K562 (cell line): ENCODE measurements at regions not wholly inside any gene's neighbourhood (a gene's known extent, or its start where the extent isn't known, plus 50 kb on each side); places are given as distances from the start of the nearest gene placed in this dataset.

ENCODE experiments used
- ATAC-seq: fragments of 200-7000 bp; cut with Tn5 transposase; 3 replicates; pipeline ENCODE4 v1.9.1; 2020; ENCODE audit warnings: moderate library complexity
- BruUV-seq: library from RNA; stranded (reverse); fragments of 400-500 nt; replicated peaks from 2 replicates; lab custom pipeline; 2021; lab: Mats Ljungman, UMichigan
- CTCF ChIA-PET: fragments of 300-600 bp; formaldehyde crosslinking; extraction: SDS; loops from one replicate; lab custom pipeline; 2021; ENCODE audit warnings: low intra/inter-chr PET ratio; lab: Yijun Ruan, JAX
- POLR2A ChIA-PET: fragments of 300-600, 350-650 bp; sonication (Branson Sonifier 250); formaldehyde crosslinking; extraction: SDS; loops from one replicate; lab custom pipeline; 2021; ENCODE audit warnings: antibody characterized with exemption, inconsistent platforms; lab: Yijun Ruan, JAX
- DNase-seq, 4 experiments: peaks; one replicate each; pipeline versions ENCODE4 v3.0.0 to v3.0.0-alpha.2; 2011 to 2018; ENCODE audit warnings: low spot score in 3 of 4, mixed read lengths in 3 of 4; ENCODE audit errors: extremely low read depth in 1 of 4
- FAIRE-seq: peaks from 2 replicates; lab custom pipeline; 2011; peaks lifted over from hg19 to GRCh38; lab: Jason Lieb, UNC
- H2AFZ ChIP-seq: 2 replicates; pipeline ENCODE4 v1.6.0; 2011; ENCODE audit warnings: low read depth, low read length, control low read depth, inconsistent platforms
- H3K27ac ChIP-seq: fragments of 200-600 bp; 3 replicates; pipeline ENCODE4 v1.8.0; 2011; ENCODE audit warnings: low read depth, mild to moderate bottlenecking, control low read depth, inconsistent platforms, low read length, moderate library complexity, mixed read lengths; ENCODE audit errors: extremely low read depth
- H3K27me3 ChIP-seq, 2 experiments: fragments of 300-600 bp in 1 of 2; 2 replicates in 1 of 2; 3 replicates in 1 of 2; pipeline versions ENCODE4 v1.6.0 to v1.8.0; 2011; ENCODE audit warnings: inconsistent platforms in 2 of 2, low read length in 2 of 2, mild to moderate bottlenecking in 1 of 2, mixed read lengths in 1 of 2, moderate library complexity in 1 of 2; ENCODE audit not compliant: control insufficient read depth in 2 of 2, insufficient read depth in 2 of 2
- H3K36me3 ChIP-seq: fragments of 300-600 bp; 3 replicates; pipeline ENCODE4 v1.8.0; 2011; ENCODE audit warnings: mild to moderate bottlenecking, low read length, inconsistent platforms; ENCODE audit not compliant: control insufficient read depth, insufficient read depth
- H3K4me1 ChIP-seq, 2 experiments: fragments of 200-600 bp in 1 of 2; replicated peaks in 1 of 2; 2 replicates in 1 of 2; 3 replicates in 1 of 2; pipeline versions ENCODE4 v1.5.1 to v1.8.0; 2011; ENCODE audit warnings: inconsistent platforms in 2 of 2, low read length in 2 of 2, mild to moderate bottlenecking in 1 of 2, mixed read lengths in 1 of 2, moderate library complexity in 1 of 2; ENCODE audit not compliant: control insufficient read depth in 2 of 2, insufficient read depth in 2 of 2
- H3K4me2 ChIP-seq: 2 replicates; pipeline ENCODE4 v1.6.1; 2011; ENCODE audit warnings: low read length, control low read depth, inconsistent platforms, mixed read lengths; ENCODE audit not compliant: insufficient read depth
- H3K4me3 ChIP-seq: fragments of 200-600 bp; sonication (generic), shearing (Covaris generic); 2 replicates; pipeline ENCODE4 v1.5.1; 2016; ENCODE audit warnings: control low read depth, inconsistent platforms
- H3K79me2 ChIP-seq: fragments of 200-600 bp; 3 replicates; pipeline ENCODE4 v1.8.0; 2011; ENCODE audit warnings: low read length, inconsistent platforms; ENCODE audit not compliant: control insufficient read depth, insufficient read depth
- H3K9ac ChIP-seq, 2 experiments: 2 replicates each; pipeline versions ENCODE4 v1.6.0 to v1.6.1; 2011; ENCODE audit warnings: low read depth in 2 of 2, low read length in 2 of 2, control low read depth in 1 of 2, inconsistent platforms in 1 of 2, mild to moderate bottlenecking in 1 of 2, mixed read lengths in 1 of 2; ENCODE audit not compliant: insufficient read depth in 1 of 2
- H3K9me1 ChIP-seq: one replicate; pipeline ENCODE4 v1.6.0; 2011; ENCODE audit warnings: inconsistent platforms, mild to moderate bottlenecking, low read length, moderate library complexity; ENCODE audit not compliant: control insufficient read depth, insufficient read depth
- H3K9me3 ChIP-seq: replicated peaks from 2 replicates; pipeline ENCODE4 v1.5.1; 2011; ENCODE audit warnings: low read depth, low read length, inconsistent platforms; ENCODE audit not compliant: control insufficient read depth, insufficient read depth
- H4K20me1 ChIP-seq: replicated peaks from 2 replicates; pipeline ENCODE4 v1.6.1; 2011; ENCODE audit warnings: low read length, inconsistent platforms, mixed read lengths; ENCODE audit not compliant: control insufficient read depth, insufficient read depth
- ARID1B ChIP-seq: fragments of 450-650 bp; IDR thresholded peaks from 2 replicates; pipeline ENCODE4 v1.6.1; 2016; ENCODE audit warnings: antibody characterized with exemption, mild to moderate bottlenecking, inconsistent platforms
- CEBPG ChIP-seq, 3 experiments: fragments of 200-800 bp in 1 of 3; sonication (Bioruptor generic) in 1 of 3; sonication (generic) in 1 of 3; formaldehyde crosslinking in 1 of 3; IDR thresholded peaks in 2 of 3; conservative IDR thresholded peaks in 1 of 3; 2 replicates each; pipeline versions ENCODE4 v1.6.1 to v1.8.0; 2016 to 2022; ENCODE audit warnings: missing compliant biosample characterization in 2 of 3, missing genetic modification characterization in 2 of 3, mild to moderate bottlenecking in 1 of 3, missing genetic modification reagents in 1 of 3
- FOSL1 ChIP-seq: fragments of 200-800 bp; sonication (Bioruptor generic); conservative IDR thresholded peaks from 2 replicates; pipeline ENCODE4 v1.6.1; 2016; ENCODE audit warnings: missing genetic modification characterization, missing compliant biosample characterization
- FOXA3 ChIP-seq, 2 experiments: fragments of 450-650 bp in 1 of 2; sonication (generic) in 1 of 2; formaldehyde crosslinking; IDR thresholded peaks in 1 of 2; conservative IDR thresholded peaks in 1 of 2; 2 replicates each; pipeline versions ENCODE4 v1.4.0 to v1.8.0; 2020 to 2022; ENCODE audit warnings: mild to moderate bottlenecking in 2 of 2, missing genetic modification reagents in 1 of 2
- GABPB1 ChIP-seq: sonication (generic); formaldehyde crosslinking; IDR thresholded peaks from 2 replicates; pipeline ENCODE4 v1.8.0; 2022; ENCODE audit warnings: mild to moderate bottlenecking, missing genetic modification reagents
- JUND ChIP-seq, 2 experiments: IDR thresholded peaks; 2 replicates in 1 of 2; 3 replicates in 1 of 2; pipeline ENCODE4 v1.6.1; 2011; ENCODE audit warnings: borderline replicate concordance in 2 of 2, low read depth in 2 of 2, low read length in 2 of 2, improper control_type of control experiment in 1 of 2, missing biosample characterization in 1 of 2, missing genetic modification characterization in 1 of 2, missing genetic modification reagents in 1 of 2
- MIER1 ChIP-seq: fragments of 450-650 bp; IDR thresholded peaks from 2 replicates; pipeline ENCODE4 v1.6.1; 2016; ENCODE audit warnings: antibody characterized with exemption, mild to moderate bottlenecking, low read depth
- TCF3 ChIP-seq: sonication (generic); formaldehyde crosslinking; IDR thresholded peaks from 2 replicates; pipeline ENCODE4 v1.4.0; 2020; ENCODE audit warnings: mild to moderate bottlenecking, missing genetic modification reagents
- ZFP36 ChIP-seq: fragments of 150-350 bp; IDR thresholded peaks from 2 replicates; pipeline ENCODE4 v1.6.1; 2018; ENCODE audit warnings: low read length, low read depth; ENCODE audit not compliant: partially characterized antibody
- ZNF124 ChIP-seq: sonication (generic); formaldehyde crosslinking; IDR thresholded peaks from 2 replicates; pipeline ENCODE4 v1.8.1; 2022; ENCODE audit warnings: missing genetic modification reagents
- WGBS: fragments of 100-300 bp; shearing (Covaris generic); methylation state at CpG from one replicate; pipeline ENCODE4 v1.1.6; 2016; ENCODE audit warnings: low coverage, mixed read lengths; ENCODE audit not compliant: insufficient coverage; ENCODE audit errors: missing lambda C conversion rate; 5-methylcytosine and 5-hydroxymethylcytosine counted together
- in situ Hi-C: fragments of 300-500 bp; cut with MboI; formaldehyde crosslinking; loops from 4 replicates; pipeline ENCODE4 v1.15.0; 2018; ENCODE audit warnings: inconsistent platforms, mixed read lengths
- intact Hi-C: fragments of 100-400 bp; cut with micrococcal nuclease; formaldehyde crosslinking; loops from 2 replicates; pipeline ENCODE4 v1.14.2; 2022
- TF ChIP-seq, protein P1 (sequence below): sonication (generic); formaldehyde crosslinking; IDR thresholded peaks from 2 replicates; pipeline ENCODE4 v1.8.0; 2022; ENCODE audit warnings: mild to moderate bottlenecking, missing genetic modification reagents
- TF ChIP-seq, protein P2 (sequence below): IDR thresholded peaks from 2 replicates; pipeline ENCODE4 v1.6.1; 2012; ENCODE audit warnings: low read depth, low read length, improper control_type of control experiment, borderline replicate concordance
- TF ChIP-seq, protein P3 (sequence below): fragments of 250-450 bp; sonication (Bioruptor Pico); IDR thresholded peaks from 2 replicates; pipeline ENCODE4 v1.8.0; 2021; ENCODE audit warnings: moderate library complexity, mild to moderate bottlenecking, inconsistent platforms
- TF ChIP-seq, protein P4 (sequence below): fragments of 250-450 bp; sonication (Bioruptor Pico); IDR thresholded peaks from 2 replicates; pipeline ENCODE4 v1.9.0; 2021; ENCODE audit warnings: mild to moderate bottlenecking

DNA sequence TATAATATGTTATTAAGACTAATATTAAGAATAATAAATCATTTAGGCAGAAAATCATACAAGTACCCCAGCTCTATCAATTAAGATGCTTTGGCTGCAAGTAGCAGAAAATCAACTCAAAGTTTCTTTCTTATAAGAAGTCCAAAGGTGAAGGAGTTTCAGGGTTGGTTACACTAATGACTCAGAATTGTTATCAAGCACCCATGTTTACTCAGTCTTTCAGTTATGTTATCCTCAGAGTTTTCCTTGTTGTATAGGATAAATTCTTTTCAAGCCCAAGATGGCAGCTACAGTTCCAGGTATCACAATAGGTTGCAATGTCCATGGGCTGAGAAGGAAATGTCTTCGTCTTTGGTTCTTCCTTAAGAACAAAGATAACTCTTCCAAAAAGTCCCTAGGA is 163.6 kb downstream of the TNFSF18 start:
- no peak for DNase-seq
- H4K20me1 ChIP-seq: no peaks in the 10 kb centered on the region
- no peaks in the 10 kb centered on the region for H3K79me2 ChIP-seq
- H3K9me3 ChIP-seq: no peaks in the 10 kb centered on the region
- H3K27me3 ChIP-seq: no peaks in the 10 kb centered on the region
- no peak overlapping the region for H3K4me3 ChIP-seq
- H2AFZ ChIP-seq: no peak overlapping the region
- H3K9ac ChIP-seq: no peak overlapping the region
- in situ Hi-C loops (no loop called here), intact Hi-C loops (no loop called here)
- no peaks in the 10 kb centered on the region for H3K9me1 ChIP-seq
- H3K27ac ChIP-seq: no peak overlapping the region
- FAIRE-seq: no peak
- WGBS: 0% methylated on average over 1 of the region's 1 CpG
- no TSS peak for BruUV-seq
- ATAC-seq: no peak
- H3K4me1 ChIP-seq: no peaks in the 10 kb centered on the region; a peak in 1 of 5 replicates
- TF ChIP-seq FOXA3 (CRISPR knock-in tag; conservative IDR thresholded peaks at IDR 0.05 in 1 of 2, IDR thresholded peaks at IDR 0.05 in 1 of 2) (peak; percentile 18 to 95; a peak in 2 of 4 replicates), GABPB1 (CRISPR knock-in tag) (no peak), FOSL1 (peak; percentile 87), JUND (IDR thresholded peaks at IDR 0.05; ENCODE audit: borderline replicate concordance, low read depth, low read length) (peak; percentile 66), JUND (tag; IDR thresholded peaks at IDR 0.05; ENCODE audit: borderline replicate concordance, low read depth, low read length) (peak; percentile 41; the same call in 1 of the 3 replicates), MIER1 (no peak), CEBPG (CRISPR knock-in tag; IDR thresholded peaks at IDR 0.05) (no peak), CEBPG (tag; conservative IDR thresholded peaks at IDR 0.05 in 1 of 2, IDR thresholded peaks at IDR 0.05 in 1 of 2) (no peak), ARID1B (peak; percentile 52; the same call in 1 of the 2 replicates), ZNF124 (CRISPR knock-in tag) (no peak), ZFP36 (no peak), TCF3 (CRISPR knock-in tag) (peak; percentile 46; the same call in 1 of the 2 replicates)
- TF ChIP-seq, protein P1, sequence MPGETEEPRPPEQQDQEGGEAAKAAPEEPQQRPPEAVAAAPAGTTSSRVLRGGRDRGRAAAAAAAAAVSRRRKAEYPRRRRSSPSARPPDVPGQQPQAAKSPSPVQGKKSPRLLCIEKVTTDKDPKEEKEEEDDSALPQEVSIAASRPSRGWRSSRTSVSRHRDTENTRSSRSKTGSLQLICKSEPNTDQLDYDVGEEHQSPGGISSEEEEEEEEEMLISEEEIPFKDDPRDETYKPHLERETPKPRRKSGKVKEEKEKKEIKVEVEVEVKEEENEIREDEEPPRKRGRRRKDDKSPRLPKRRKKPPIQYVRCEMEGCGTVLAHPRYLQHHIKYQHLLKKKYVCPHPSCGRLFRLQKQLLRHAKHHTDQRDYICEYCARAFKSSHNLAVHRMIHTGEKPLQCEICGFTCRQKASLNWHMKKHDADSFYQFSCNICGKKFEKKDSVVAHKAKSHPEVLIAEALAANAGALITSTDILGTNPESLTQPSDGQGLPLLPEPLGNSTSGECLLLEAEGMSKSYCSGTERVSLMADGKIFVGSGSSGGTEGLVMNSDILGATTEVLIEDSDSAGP: no peak
- TF ChIP-seq, protein P2, sequence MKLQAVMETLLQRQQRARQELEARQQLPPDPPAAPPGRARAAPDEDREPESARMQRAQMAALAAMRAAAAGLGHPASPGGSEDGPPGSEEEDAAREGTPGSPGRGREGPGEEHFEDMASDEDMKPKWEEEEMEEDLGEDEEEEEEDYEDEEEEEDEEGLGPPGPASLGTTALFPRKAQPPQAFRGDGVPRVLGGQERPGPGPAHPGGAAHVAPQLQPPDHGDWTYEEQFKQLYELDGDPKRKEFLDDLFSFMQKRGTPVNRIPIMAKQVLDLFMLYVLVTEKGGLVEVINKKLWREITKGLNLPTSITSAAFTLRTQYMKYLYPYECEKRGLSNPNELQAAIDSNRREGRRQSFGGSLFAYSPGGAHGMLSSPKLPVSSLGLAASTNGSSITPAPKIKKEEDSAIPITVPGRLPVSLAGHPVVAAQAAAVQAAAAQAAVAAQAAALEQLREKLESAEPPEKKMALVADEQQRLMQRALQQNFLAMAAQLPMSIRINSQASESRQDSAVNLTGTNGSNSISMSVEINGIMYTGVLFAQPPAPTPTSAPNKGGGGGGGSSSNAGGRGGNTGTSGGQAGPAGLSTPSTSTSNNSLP: no peak
- TF ChIP-seq, protein P3, sequence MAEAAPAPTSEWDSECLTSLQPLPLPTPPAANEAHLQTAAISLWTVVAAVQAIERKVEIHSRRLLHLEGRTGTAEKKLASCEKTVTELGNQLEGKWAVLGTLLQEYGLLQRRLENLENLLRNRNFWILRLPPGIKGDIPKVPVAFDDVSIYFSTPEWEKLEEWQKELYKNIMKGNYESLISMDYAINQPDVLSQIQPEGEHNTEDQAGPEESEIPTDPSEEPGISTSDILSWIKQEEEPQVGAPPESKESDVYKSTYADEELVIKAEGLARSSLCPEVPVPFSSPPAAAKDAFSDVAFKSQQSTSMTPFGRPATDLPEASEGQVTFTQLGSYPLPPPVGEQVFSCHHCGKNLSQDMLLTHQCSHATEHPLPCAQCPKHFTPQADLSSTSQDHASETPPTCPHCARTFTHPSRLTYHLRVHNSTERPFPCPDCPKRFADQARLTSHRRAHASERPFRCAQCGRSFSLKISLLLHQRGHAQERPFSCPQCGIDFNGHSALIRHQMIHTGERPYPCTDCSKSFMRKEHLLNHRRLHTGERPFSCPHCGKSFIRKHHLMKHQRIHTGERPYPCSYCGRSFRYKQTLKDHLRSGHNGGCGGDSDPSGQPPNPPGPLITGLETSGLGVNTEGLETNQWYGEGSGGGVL (CRISPR knock-in tag): no peak
- TF ChIP-seq, protein P4, sequence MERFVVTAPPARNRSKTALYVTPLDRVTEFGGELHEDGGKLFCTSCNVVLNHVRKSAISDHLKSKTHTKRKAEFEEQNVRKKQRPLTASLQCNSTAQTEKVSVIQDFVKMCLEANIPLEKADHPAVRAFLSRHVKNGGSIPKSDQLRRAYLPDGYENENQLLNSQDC (CRISPR knock-in tag): no peak
- H3K4me2 ChIP-seq: no peak overlapping the region
- ChIA-PET POLR2A (interaction anchor here (0.5 kb wide), 1 partner anchor 1867 kb away, joined by 3 read pairs; no protein-coding TSS in a partner anchor), CTCF (no interaction called here)
- H3K36me3 ChIP-seq: no peaks in the 10 kb centered on the region
